Subcutaneous abdominal adipose tissue (tissue), 5 donors: ENCODE measurements at regions not wholly inside any gene's neighbourhood (a gene's known extent, or its start where the extent isn't known, plus 50 kb on each side); places are given as distances from the start of the nearest gene placed in this dataset.
"Not testable (repeated sequence)": the region's sequence is repeated elsewhere in the genome, so short reads cannot be mapped to it uniquely, and the experiment has no call there.

Source experiments
- H3K27ac ChIP-seq: one replicate; pipeline ENCODE4 v1.7.0; 2013; ENCODE audit warnings: low read depth, mild to moderate bottlenecking, inconsistent platforms, low read length, moderate library complexity
- H3K27me3 ChIP-seq, 5 donors: one replicate each; pipeline ENCODE4 v1.7.0; 2013; ENCODE audit warnings: low read length in 5 of 5, inconsistent platforms in 1 of 5; ENCODE audit not compliant: control insufficient read depth in 5 of 5, insufficient read depth in 4 of 5
- H3K36me3 ChIP-seq, 5 donors: one replicate each; pipeline ENCODE4 v1.7.0; 2013; ENCODE audit warnings: low read length in 5 of 5; ENCODE audit not compliant: control insufficient read depth in 5 of 5, insufficient read depth in 5 of 5
- H3K4me1 ChIP-seq, 5 donors: one replicate each; pipeline ENCODE4 v1.7.0; 2013; ENCODE audit warnings: low read length in 5 of 5, mild to moderate bottlenecking in 3 of 5, moderate library complexity in 1 of 5; ENCODE audit not compliant: control insufficient read depth in 5 of 5, insufficient read depth in 5 of 5
- H3K4me3 ChIP-seq, 5 donors: one replicate each; pipeline ENCODE4 v1.7.0; 2013; ENCODE audit warnings: low read length in 5 of 5, low read depth in 1 of 5
- H3K9ac ChIP-seq, 5 donors: one replicate each; pipeline ENCODE4 v1.7.0; 2013; ENCODE audit warnings: low read length in 5 of 5, mild to moderate bottlenecking in 4 of 5, moderate library complexity in 3 of 5
- H3K9me3 ChIP-seq, 5 donors: one replicate each; pipeline ENCODE4 v1.7.0; 2013; ENCODE audit warnings: low read length in 5 of 5; ENCODE audit not compliant: control insufficient read depth in 5 of 5
- donor health status: healthy.
- donor health status: healthy.
- donor health status: healthy.
- donor health status: healthy.
- donor health status: healthy.

DNA sequence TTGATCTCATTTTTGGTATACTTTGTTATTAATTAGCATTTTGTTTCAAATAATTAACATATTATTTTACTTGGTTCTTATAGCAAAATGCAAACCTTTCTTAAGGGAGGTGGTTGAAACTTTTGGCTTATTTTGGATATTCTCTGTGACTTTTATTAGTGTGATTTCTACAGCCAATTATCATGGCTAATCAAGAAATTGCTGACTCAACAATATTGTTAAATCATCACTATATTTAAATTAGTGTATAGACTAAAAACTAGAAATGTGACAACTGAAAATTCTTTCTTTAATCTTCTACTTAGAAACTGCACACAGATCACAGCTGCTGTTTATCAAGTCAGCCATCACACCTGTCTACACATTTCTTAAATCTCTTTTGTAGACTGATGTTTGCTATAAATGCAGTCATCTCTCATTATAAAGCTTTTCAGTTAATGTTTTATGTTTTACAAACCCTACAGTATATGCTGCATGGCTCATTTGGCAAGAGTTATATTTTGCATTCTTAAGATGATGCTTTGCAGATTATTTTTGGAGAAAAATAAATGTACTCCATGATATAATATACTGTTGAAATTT is 389.8 kb upstream of the PCDH10 start:
- no peaks in the 10 kb centered on the region for H3K27me3 ChIP-seq
- no peak overlapping the region for H3K9ac ChIP-seq
- H3K27ac ChIP-seq = no peak overlapping the region
- no peak overlapping the region for H3K4me3 ChIP-seq
- no peaks in the 10 kb centered on the region for H3K36me3 ChIP-seq
- no peaks in the 10 kb centered on the region for H3K4me1 ChIP-seq
- H3K9me3 ChIP-seq = no peaks in the 10 kb centered on the region

- Histone ChIP-seq H3K27ac (no peak overlapping the region), H3K9me3 (no peaks in the 10 kb centered on the region), H3K4me3 (no peak overlapping the region), H3K9ac (no peak overlapping the region), H3K4me1 (no peaks in the 10 kb centered on the region), H3K36me3 (no peaks in the 10 kb centered on the region), H3K27me3 (no peaks in the 10 kb centered on the region)
These were observed 385.6 kb upstream of the PCDH10 start for GRCh38 chr4:132763465-132763864.

GRCh38 chr4:132767901-132768300 is 381.2 kb upstream of the PCDH10 start:
- Histone ChIP-seq H3K27me3 (no peaks in the 10 kb centered on the region), H3K36me3 (no peaks in the 10 kb centered on the region), H3K9ac (no peak overlapping the region), H3K9me3 (no peaks in the 10 kb centered on the region), H3K27ac (no peak overlapping the region), H3K4me1 (no peaks in the 10 kb centered on the region), H3K4me3 (no peak overlapping the region)

GRCh38 chr4:132770776-132771175 is 378.3 kb upstream of the PCDH10 start:
- H3K9ac ChIP-seq = no peak overlapping the region

GRCh38 chr4:132792310-132792709 is 356.8 kb upstream of the PCDH10 start:
- Histone ChIP-seq H3K27ac (no peak overlapping the region), H3K4me3 (no peak overlapping the region), H3K9ac (no peak overlapping the region), H3K27me3 (no peaks in the 10 kb centered on the region), H3K4me1 (no peaks in the 10 kb centered on the region), H3K9me3 (no peaks in the 10 kb centered on the region), H3K36me3 (no peaks in the 10 kb centered on the region)

More at GRCh38 chr4:132770776-132771175, 378.3 kb upstream of the PCDH10 start:
- no peaks in the 10 kb centered on the region for H3K27me3 ChIP-seq
- no peak overlapping the region for H3K27ac ChIP-seq
- H3K4me3 ChIP-seq = no peak overlapping the region
- H3K4me1 ChIP-seq = no peaks in the 10 kb centered on the region
- H3K36me3 ChIP-seq = no peaks in the 10 kb centered on the region
- no peaks in the 10 kb centered on the region for H3K9me3 ChIP-seq

- Histone ChIP-seq H3K4me3 (no peak overlapping the region), H3K9me3 (no peaks in the 10 kb centered on the region), H3K27ac (no peak overlapping the region), H3K27me3 (no peaks in the 10 kb centered on the region), H3K9ac (no peak overlapping the region), H3K36me3 (no peaks in the 10 kb centered on the region), H3K4me1 (no peaks in the 10 kb centered on the region)
These were observed 351.2 kb upstream of the PCDH10 start for GRCh38 chr4:132797856-132798255.

- Histone ChIP-seq H3K27me3 (no peaks in the 10 kb centered on the region), H3K9me3 (peaks cover 0 to 3% (median 0%) of the 10 kb centered on the region in 5 donors), H3K9ac (no peak overlapping the region), H3K36me3 (no peaks in the 10 kb centered on the region), H3K27ac (no peak overlapping the region), H3K4me3 (no peak overlapping the region), H3K4me1 (no peaks in the 10 kb centered on the region)
These were observed 339.6 kb upstream of the PCDH10 start for GRCh38 chr4:132809298-132810032.

- not testable (repeated sequence) for H3K27me3 ChIP-seq, H3K27ac ChIP-seq, H3K9ac ChIP-seq, H3K36me3 ChIP-seq, H3K4me1 ChIP-seq, H3K4me3 ChIP-seq, H3K9me3 ChIP-seq
These were observed 336.0 kb upstream of the PCDH10 start for GRCh38 chr4:132813061-132813460.

- no peak overlapping the region for H3K27ac ChIP-seq
- no peaks in the 10 kb centered on the region for H3K36me3 ChIP-seq
- H3K27me3 ChIP-seq = no peaks in the 10 kb centered on the region
- peaks cover 0 to 3% (median 0%) of the 10 kb centered on the region in 5 donors for H3K9me3 ChIP-seq
- no peak overlapping the region for H3K4me3 ChIP-seq
- H3K9ac ChIP-seq = no peak overlapping the region
- no peaks in the 10 kb centered on the region for H3K4me1 ChIP-seq
These were observed 331.0 kb upstream of the PCDH10 start for GRCh38 chr4:132818091-132818490.

- Histone ChIP-seq H3K9me3 (peaks cover 0 to 5% (median 0%) of the 10 kb centered on the region in 5 donors), H3K4me1 (no peaks in the 10 kb centered on the region), H3K4me3 (no peak overlapping the region), H3K27me3 (no peaks in the 10 kb centered on the region), H3K9ac (no peak overlapping the region), H3K36me3 (no peaks in the 10 kb centered on the region), H3K27ac (no peak overlapping the region)
These were observed 325.7 kb upstream of the PCDH10 start for GRCh38 chr4:132823419-132823818.
